HG02938 (cell line): ENCODE measurements at regions not wholly inside any gene's neighbourhood (a gene's known extent, or its start where the extent isn't known, plus 50 kb on each side); places are given as distances from the start of the nearest gene placed in this dataset.
"Not testable (repeated sequence)": the region's sequence is repeated elsewhere in the genome, so short reads cannot be mapped to it uniquely, and the experiment has no call there.

Experiments used
- ATAC-seq: cut with Tn5 transposase; IDR thresholded peaks from one replicate; pipeline ENCODE4 v1.9.1; 2021; ENCODE audit warnings: mild to moderate bottlenecking, moderate library complexity; ENCODE audit not compliant: unreplicated experiment

GRCh38 chrX:149420566-149420965 is 84.5 kb downstream of the IDS start:
- ATAC-seq = not testable (repeated sequence)

GRCh38 chrX:149398027-149398426 is 107.1 kb downstream of the IDS start:
- ATAC-seq = no peak

GRCh38 chrX:149392921-149393320 is 112.2 kb downstream of the IDS start:
- no peak for ATAC-seq

- no peak for ATAC-seq
Measured at GRCh38 chrX:149383852-149384251, 121.3 kb downstream of the IDS start.

GRCh38 chrX:149374751-149375150 is 130.4 kb downstream of the IDS start:
- ATAC-seq = no peak

- ATAC-seq = no peak
Measured at GRCh38 chrX:149372866-149373265, 132.2 kb downstream of the IDS start.

GRCh38 chrX:149371986-149372385 is 133.1 kb downstream of the IDS start:
- no peak for ATAC-seq

GRCh38 chrX:149370097-149370496 is 135.0 kb downstream of the IDS start:
- no peak for ATAC-seq

GRCh38 chrX:149365552-149365951 is 139.6 kb downstream of the IDS start:
- no peak for ATAC-seq

- no peak for ATAC-seq
Measured at GRCh38 chrX:149365061-149365460, 140.0 kb downstream of the IDS start.

GRCh38 chrX:149363965-149364364 is 141.1 kb downstream of the IDS start:
- ATAC-seq = no peak

- ATAC-seq = no peak
Measured at GRCh38 chrX:149346306-149346705, 158.8 kb downstream of the IDS start.

- ATAC-seq = no peak
Measured at GRCh38 chrX:149322316-149322715, 182.8 kb downstream of the IDS start.

- ATAC-seq = no peak
Measured at GRCh38 chrX:149313871-149314371, 191.2 kb downstream of the IDS start.

GRCh38 chrX:149312988-149313387 is 192.1 kb downstream of the IDS start:
- ATAC-seq = no peak

- no peak for ATAC-seq
Measured at GRCh38 chrX:149312097-149312496, 193.0 kb downstream of the IDS start.

GRCh38 chrX:149302705-149303104 is 202.4 kb downstream of the IDS start:
- ATAC-seq = no peak

GRCh38 chrX:149298111-149298510 is 207.0 kb downstream of the IDS start:
- no peak for ATAC-seq

- ATAC-seq = no peak
Measured at GRCh38 chrX:149296092-149296491, 209.0 kb downstream of the IDS start.

GRCh38 chrX:149286940-149287349 is 218.2 kb downstream of the IDS start:
- no peak for ATAC-seq

- ATAC-seq = no peak
Measured at GRCh38 chrX:149284616-149285015, 220.5 kb downstream of the IDS start.

GRCh38 chrX:149283853-149284252 is 221.3 kb downstream of the IDS start:
- no peak for ATAC-seq

GRCh38 chrX:149282909-149283308 is 222.2 kb downstream of the IDS start:
- no peak for ATAC-seq

- no peak for ATAC-seq
Measured at GRCh38 chrX:149280011-149280410, 225.1 kb downstream of the IDS start.
